ENCODE measurements at regions not wholly inside any gene's neighbourhood (a gene's known extent, or its start where the extent isn't known, plus 50 kb on each side); places are given as distances from the start of the nearest gene placed in this dataset.
A peak's percentile ranks its signal among the peaks of the same experiment; 100 is the strongest.

- in situ Hi-C loops (cut with MboI; ENCODE audit: low pct_unique_long_range_greater_than_20kb, low sequenced_read_pairs, unreplicated experiment) = no loop called here
- TF ChIP-seq CTCF (IDR thresholded peaks at IDR 0.05; ENCODE audit: extremely low read depth, insufficient read depth, missing control alignments) = no peak
These were observed 575.2 kb upstream of the TPK1 start for GRCh38 chr7:145411066-145411465.

GRCh38 chr7:145398758-145399157 lies 562.9 kb upstream of the TPK1 start:
- no peak for TF ChIP-seq CTCF (IDR thresholded peaks at IDR 0.05; ENCODE audit: extremely low read depth, insufficient read depth, missing control alignments)
- in situ Hi-C loops (cut with MboI; ENCODE audit: low pct_unique_long_range_greater_than_20kb, low sequenced_read_pairs, unreplicated experiment) = no loop called here
- no peak for DNase-seq (ENCODE audit: low spot score)

More at GRCh38 chr7:145411066-145411465, 575.2 kb upstream of the TPK1 start:
- no peak for DNase-seq (ENCODE audit: low spot score)

- no peak for TF ChIP-seq CTCF (IDR thresholded peaks at IDR 0.05; ENCODE audit: extremely low read depth, insufficient read depth, missing control alignments)
- DNase-seq (ENCODE audit: low spot score) = no peak
- in situ Hi-C loops (cut with MboI; ENCODE audit: low pct_unique_long_range_greater_than_20kb, low sequenced_read_pairs, unreplicated experiment) = no loop called here
These were observed 558.3 kb upstream of the TPK1 start for GRCh38 chr7:145394126-145394525.

- in situ Hi-C loops (cut with MboI; ENCODE audit: low pct_unique_long_range_greater_than_20kb, low sequenced_read_pairs, unreplicated experiment) = no loop called here
- TF ChIP-seq CTCF (IDR thresholded peaks at IDR 0.05; ENCODE audit: extremely low read depth, insufficient read depth, missing control alignments) = no peak
- DNase-seq (ENCODE audit: low spot score) = no peak
These were observed 546.9 kb upstream of the TPK1 start for GRCh38 chr7:145382762-145383161.

GRCh38 chr7:145378197-145378596 lies 542.3 kb upstream of the TPK1 start:
- no peak for TF ChIP-seq CTCF (IDR thresholded peaks at IDR 0.05; ENCODE audit: extremely low read depth, insufficient read depth, missing control alignments)
- in situ Hi-C loops (cut with MboI; ENCODE audit: low pct_unique_long_range_greater_than_20kb, low sequenced_read_pairs, unreplicated experiment) = no loop called here
- DNase-seq (ENCODE audit: low spot score) = peak; percentile 4

GRCh38 chr7:145360511-145361100 lies 524.8 kb upstream of the TPK1 start:
- DNase-seq (ENCODE audit: low spot score) = no peak
- no peak for TF ChIP-seq CTCF (IDR thresholded peaks at IDR 0.05; ENCODE audit: extremely low read depth, insufficient read depth, missing control alignments)
- in situ Hi-C loops (cut with MboI; ENCODE audit: low pct_unique_long_range_greater_than_20kb, low sequenced_read_pairs, unreplicated experiment) = no loop called here

Data from GM13977 (cell line).